Neuronal stem cell (in vitro differentiated cells): ENCODE measurements at regions not wholly inside any gene's neighbourhood (a gene's known extent, or its start where the extent isn't known, plus 50 kb on each side); places are given as distances from the start of the nearest gene placed in this dataset.

Experiments
- DNase-seq: peaks from one replicate; pipeline ENCODE4 v3.0.0-alpha.2; 2013; ENCODE audit warnings: low spot score
- H2AFZ ChIP-seq: one replicate; pipeline ENCODE4 v1.6.1; 2013; ENCODE audit warnings: mild to moderate bottlenecking, low read length, inconsistent platforms
- H2AK5ac ChIP-seq: 2 replicates; pipeline ENCODE4 v1.6.1; 2013; ENCODE audit warnings: low read depth, mild to moderate bottlenecking, inconsistent platforms, low read length, moderate library complexity, mixed read lengths
- H2BK120ac ChIP-seq: 2 replicates; pipeline ENCODE4 v1.6.1; 2013; ENCODE audit warnings: low read depth, mild to moderate bottlenecking, inconsistent platforms, low read length, moderate library complexity, mixed read lengths
- H2BK12ac ChIP-seq: one replicate; pipeline ENCODE4 v1.6.1; 2013; ENCODE audit warnings: low read length, inconsistent platforms
- H2BK15ac ChIP-seq: 2 replicates; pipeline ENCODE4 v1.6.1; 2013; ENCODE audit warnings: mild to moderate bottlenecking, low read length, inconsistent platforms, mixed read lengths
- H2BK5ac ChIP-seq: one replicate; pipeline ENCODE4 v1.6.1; 2013; ENCODE audit warnings: inconsistent platforms, mild to moderate bottlenecking, low read length, moderate library complexity
- H3K14ac ChIP-seq: one replicate; pipeline ENCODE4 v1.6.1; 2013; ENCODE audit warnings: low read length, inconsistent platforms
- H3K18ac ChIP-seq: 2 replicates; pipeline ENCODE4 v1.6.1; 2013; ENCODE audit warnings: low read length, inconsistent platforms
- H3K23ac ChIP-seq: 2 replicates; pipeline ENCODE4 v1.6.1; 2013; ENCODE audit warnings: low read depth, mild to moderate bottlenecking, mixed read lengths, low read length, inconsistent platforms; ENCODE audit not compliant: poor library complexity
- H3K27ac ChIP-seq: replicated peaks from 3 replicates; pipeline ENCODE4 v1.5.1; 2013; ENCODE audit warnings: low read length, inconsistent platforms
- H3K27me3 ChIP-seq, 3 experiments: 2 replicates each; pipeline ENCODE4 v1.6.1; 2013; ENCODE audit warnings: low read length in 3 of 3, mild to moderate bottlenecking in 2 of 3, inconsistent platforms in 1 of 3, low read depth in 1 of 3, mixed read lengths in 1 of 3, moderate library complexity in 1 of 3; ENCODE audit not compliant: control insufficient read depth in 3 of 3, insufficient read depth in 3 of 3
- H3K36me3 ChIP-seq, 2 donors: replicated peaks in 1 of 2; 2 replicates each; pipeline ENCODE4 v1.6.1; 2013; ENCODE audit warnings: low read length in 2 of 2; ENCODE audit not compliant: control insufficient read depth in 2 of 2, insufficient read depth in 2 of 2
- H3K4ac ChIP-seq: 2 replicates; pipeline ENCODE4 v1.6.1; 2013; ENCODE audit warnings: inconsistent platforms, mild to moderate bottlenecking, low read length, moderate library complexity
- H3K4me1 ChIP-seq, 2 donors: 1 replicate in 1 of 2; 2 replicates in 1 of 2; pipeline ENCODE4 v1.6.1; 2013; ENCODE audit warnings: low read length in 2 of 2, low read depth in 1 of 2; ENCODE audit not compliant: control insufficient read depth in 2 of 2, insufficient read depth in 1 of 2
- H3K4me2 ChIP-seq: one replicate; pipeline ENCODE4 v1.6.1; 2013; ENCODE audit warnings: mild to moderate bottlenecking, low read length, inconsistent platforms; ENCODE audit not compliant: insufficient read depth, poor library complexity, severe bottlenecking
- H3K4me3 ChIP-seq, 2 donors: 2 replicates each; pipeline ENCODE4 v1.5.1; 2013; ENCODE audit warnings: low read length in 2 of 2, mild to moderate bottlenecking in 2 of 2, inconsistent platforms in 1 of 2, moderate library complexity in 1 of 2
- H3K79me1 ChIP-seq: one replicate; pipeline ENCODE4 v1.6.1; 2013; ENCODE audit warnings: low read depth, mild to moderate bottlenecking, inconsistent platforms, low read length, moderate library complexity
- H3K9ac ChIP-seq: one replicate; pipeline ENCODE4 v1.6.1; 2013; ENCODE audit warnings: mild to moderate bottlenecking, low read depth, low read length, inconsistent platforms; ENCODE audit not compliant: poor library complexity
- H3K9me3 ChIP-seq, 2 donors: replicated peaks in 1 of 2; 2 replicates each; pipeline versions ENCODE3 to v1.6.1; 2013; ENCODE audit warnings: low read length in 2 of 2, mild to moderate bottlenecking in 2 of 2, inconsistent platforms in 1 of 2, low read depth in 1 of 2, mixed read lengths in 1 of 2, moderate library complexity in 1 of 2; ENCODE audit not compliant: control insufficient read depth in 2 of 2, insufficient read depth in 1 of 2
- H4K8ac ChIP-seq: one replicate; pipeline ENCODE4 v1.6.1; 2013; ENCODE audit warnings: low read depth, mild to moderate bottlenecking, inconsistent platforms, low read length, moderate library complexity
- H4K91ac ChIP-seq: one replicate; pipeline ENCODE4 v1.6.1; 2013; ENCODE audit warnings: low read length, low read depth, mild to moderate bottlenecking, inconsistent platforms; ENCODE audit not compliant: poor library complexity
- WGBS, 2 donors: extraction: QIAGEN DNeasy Blood & Tissue Kit; methylation state at CpG; one replicate each; pipeline ENCODE4 v1.1.7; 2013; ENCODE audit warnings: missing lambda C conversion rate in 2 of 2, mixed read lengths in 1 of 2; ENCODE audit not compliant: insufficient read length in 2 of 2, insufficient replicate concordance in 1 of 2; ENCODE audit errors: extremely low coverage in 2 of 2; 5-methylcytosine and 5-hydroxymethylcytosine counted together

- Histone ChIP-seq H4K8ac (no peak overlapping the region), H3K4me1 (peaks cover 0 to 5% of the 10 kb centered on the region in 2 donors), H3K4me3 (peak overlapping the region; percentile 27 to 73), H3K27ac (no peak overlapping the region), H2BK120ac (no peak overlapping the region), H3K23ac (no peak overlapping the region), H4K91ac (no peak overlapping the region), H3K79me1 (no peaks in the 10 kb centered on the region), H3K36me3 (no peaks in the 10 kb centered on the region), H3K4me2 (peak overlapping the region; percentile 72), H3K18ac (peak overlapping the region; percentile 86), H3K27me3 (peaks cover 5 to 36% (median 34%) of the 10 kb centered on the region in 3 experiments), H3K4ac (no peak overlapping the region), H2BK5ac (no peak overlapping the region), H2BK15ac (no peak overlapping the region), H3K14ac (no peak overlapping the region), H2BK12ac (no peak overlapping the region), H3K9me3 (no peaks in the 10 kb centered on the region), H2AK5ac (no peak overlapping the region), H2AFZ (peak overlapping the region; percentile 75), H3K9ac (peak overlapping the region; percentile 75)
- DNase-seq, result peak; percentile 60
- no CpG with 5 or more reads among the region's 83 CpGs for WGBS, 2 donors
Measured at GRCh38 chr12:115451780-115452736, 768.1 kb upstream of the TBX3 start.

- Histone ChIP-seq H4K91ac (no peak overlapping the region), H4K8ac (no peak overlapping the region), H3K4me2 (peak overlapping the region; percentile 38), H3K79me1 (no peaks in the 10 kb centered on the region), H2AFZ (peak overlapping the region; percentile 75), H2AK5ac (no peak overlapping the region), H2BK120ac (no peak overlapping the region), H2BK15ac (no peak overlapping the region), H3K27ac (no peak overlapping the region), H2BK12ac (no peak overlapping the region), H3K9ac (peak overlapping the region; percentile 75), H3K27me3 (peaks cover 5 to 36% (median 34%) of the 10 kb centered on the region in 3 experiments), H3K36me3 (no peaks in the 10 kb centered on the region), H3K4me1 (peaks cover 0 to 5% of the 10 kb centered on the region in 2 donors), H2BK5ac (no peak overlapping the region), H3K18ac (peak overlapping the region; percentile 73), H3K9me3 (no peaks in the 10 kb centered on the region), H3K4ac (no peak overlapping the region), H3K23ac (no peak overlapping the region), H3K14ac (no peak overlapping the region), H3K4me3 (peak overlapping the region; percentile 27 to 71)
- DNase-seq, result no peak
- no CpG with 5 or more reads among the region's 12 CpGs for WGBS, 2 donors
Measured at GRCh38 chr12:115451151-115451779, 767.3 kb upstream of the TBX3 start.

- H3K79me1 ChIP-seq, result no peaks in the 10 kb centered on the region
- no peak overlapping the region for H4K8ac ChIP-seq
- H3K36me3 ChIP-seq, result no peaks in the 10 kb centered on the region
- no peak overlapping the region for H2AK5ac ChIP-seq
- no peak overlapping the region for H4K91ac ChIP-seq
- H3K9me3 ChIP-seq, result no peaks in the 10 kb centered on the region
- no peak overlapping the region for H3K4me3 ChIP-seq
- H2BK12ac ChIP-seq, result no peak overlapping the region
- H3K23ac ChIP-seq, result no peak overlapping the region
- DNase-seq, result no peak
- no peak overlapping the region for H2BK15ac ChIP-seq
- peaks cover 5 to 36% (median 34%) of the 10 kb centered on the region in 3 experiments for H3K27me3 ChIP-seq
- H3K14ac ChIP-seq, result no peak overlapping the region
- no peak overlapping the region for H2BK120ac ChIP-seq
- H3K9ac ChIP-seq, result no peak overlapping the region
- H3K4me2 ChIP-seq, result no peak overlapping the region
- H2AFZ ChIP-seq, result no peak overlapping the region
- WGBS, 2 donors, result no CpG with 5 or more reads among the region's 8 CpGs
- no peak overlapping the region for H3K4ac ChIP-seq
- H3K18ac ChIP-seq, result no peak overlapping the region
- H3K4me1 ChIP-seq, result peaks cover 0 to 5% of the 10 kb centered on the region in 2 donors
- H2BK5ac ChIP-seq, result no peak overlapping the region
- H3K27ac ChIP-seq, result no peak overlapping the region
Measured at GRCh38 chr12:115450710-115451109, 766.7 kb upstream of the TBX3 start.

- Histone ChIP-seq H3K27ac (no peak overlapping the region), H2AFZ (no peak overlapping the region), H3K23ac (no peak overlapping the region), H3K9me3 (no peaks in the 10 kb centered on the region), H3K14ac (no peak overlapping the region), H3K36me3 (no peaks in the 10 kb centered on the region), H3K27me3 (peaks cover 5 to 34% (median 33%) of the 10 kb centered on the region in 3 experiments), H3K79me1 (no peaks in the 10 kb centered on the region), H3K9ac (no peak overlapping the region), H3K4me3 (no peak overlapping the region), H2BK120ac (no peak overlapping the region), H3K4ac (no peak overlapping the region), H2BK15ac (no peak overlapping the region), H4K91ac (no peak overlapping the region), H3K4me1 (peaks cover 0 to 5% of the 10 kb centered on the region in 2 donors), H3K18ac (no peak overlapping the region), H2BK5ac (no peak overlapping the region), H4K8ac (no peak overlapping the region), H2BK12ac (no peak overlapping the region), H2AK5ac (no peak overlapping the region), H3K4me2 (no peak overlapping the region)
- no peak for DNase-seq
- no CpG with 5 or more reads among the region's 3 CpGs for WGBS, 2 donors
Measured at GRCh38 chr12:115450017-115450416, 766.0 kb upstream of the TBX3 start.
